Mesendoderm (in vitro differentiated cells): ENCODE measurements at regions not wholly inside any gene's neighbourhood (a gene's known extent, or its start where the extent isn't known, plus 50 kb on each side); places are given as distances from the start of the nearest gene placed in this dataset.

ENCODE experiments used
- DNase-seq: peaks from one replicate; pipeline ENCODE4 v3.0.0; 2013
- H2AK5ac ChIP-seq: 2 replicates; pipeline ENCODE4 v1.6.1; 2013; ENCODE audit warnings: low read length, inconsistent platforms
- H2BK120ac ChIP-seq: 2 replicates; pipeline ENCODE4 v1.6.1; 2013; ENCODE audit warnings: low read depth, mild to moderate bottlenecking, low read length, moderate library complexity, mixed read lengths
- H2BK15ac ChIP-seq: replicated peaks from 2 replicates; pipeline ENCODE4 v1.6.1; 2013; ENCODE audit warnings: low read depth, mild to moderate bottlenecking, moderate library complexity
- H2BK5ac ChIP-seq: 2 replicates; pipeline ENCODE4 v1.6.1; 2013; ENCODE audit warnings: low read length, inconsistent platforms
- H3K18ac ChIP-seq: 2 replicates; pipeline ENCODE4 v1.6.1; 2013; ENCODE audit warnings: mild to moderate bottlenecking, low read length, mixed read lengths
- H3K23ac ChIP-seq: one replicate; pipeline ENCODE4 v1.6.1; 2013; ENCODE audit warnings: low read length
- H3K27ac ChIP-seq: 2 replicates; pipeline ENCODE4 v1.5.1; 2013; ENCODE audit warnings: low read depth, mild to moderate bottlenecking, inconsistent platforms, low read length, moderate library complexity
- H3K27me3 ChIP-seq: 2 replicates; pipeline ENCODE4 v1.6.1; 2013; ENCODE audit warnings: low read length, control low read depth, mild to moderate bottlenecking, inconsistent platforms; ENCODE audit not compliant: insufficient read depth, poor library complexity
- H3K36me3 ChIP-seq: 2 replicates; pipeline ENCODE4 v1.6.1; 2013; ENCODE audit warnings: low read length, inconsistent platforms; ENCODE audit not compliant: control insufficient read depth, insufficient read depth
- H3K4ac ChIP-seq: one replicate; pipeline ENCODE4 v1.6.1; 2013; ENCODE audit warnings: low read depth, mild to moderate bottlenecking, low read length, moderate library complexity
- H3K4me1 ChIP-seq: 2 replicates; pipeline ENCODE4 v1.6.1; 2013; ENCODE audit warnings: low read depth, low read length, inconsistent platforms; ENCODE audit not compliant: control insufficient read depth
- H3K4me2 ChIP-seq: 2 replicates; pipeline ENCODE4 v1.6.1; 2013; ENCODE audit warnings: low read length
- H3K4me3 ChIP-seq: 2 replicates; pipeline ENCODE4 v1.5.1; 2013; ENCODE audit warnings: mild to moderate bottlenecking, low read length
- H3K56ac ChIP-seq: one replicate; pipeline ENCODE4 v1.6.1; 2013; ENCODE audit warnings: low read length
- H3K79me1 ChIP-seq: 2 replicates; pipeline ENCODE4 v1.6.1; 2013; ENCODE audit warnings: low read length, inconsistent platforms
- H3K79me2 ChIP-seq: 2 replicates; pipeline ENCODE4 v1.6.1; 2013; ENCODE audit warnings: mild to moderate bottlenecking, low read length; ENCODE audit not compliant: control insufficient read depth, insufficient read depth
- H3K9ac ChIP-seq: 2 replicates; pipeline ENCODE4 v1.6.1; 2013; ENCODE audit warnings: low read length, inconsistent platforms
- H4K5ac ChIP-seq: one replicate; pipeline ENCODE4 v1.6.1; 2013; ENCODE audit warnings: low read length
- H4K8ac ChIP-seq: one replicate; pipeline ENCODE4 v1.6.1; 2013; ENCODE audit warnings: low read depth, mild to moderate bottlenecking, control low read depth, low read length, moderate library complexity
- WGBS: extraction: QIAGEN DNeasy Blood & Tissue Kit; methylation state at CpG from one replicate; pipeline ENCODE4 v1.1.7; 2013; ENCODE audit warnings: low lambda C conversion rate, missing lambda C conversion rate; ENCODE audit not compliant: insufficient coverage; ENCODE audit errors: extremely low coverage; 5-methylcytosine and 5-hydroxymethylcytosine counted together

DNA sequence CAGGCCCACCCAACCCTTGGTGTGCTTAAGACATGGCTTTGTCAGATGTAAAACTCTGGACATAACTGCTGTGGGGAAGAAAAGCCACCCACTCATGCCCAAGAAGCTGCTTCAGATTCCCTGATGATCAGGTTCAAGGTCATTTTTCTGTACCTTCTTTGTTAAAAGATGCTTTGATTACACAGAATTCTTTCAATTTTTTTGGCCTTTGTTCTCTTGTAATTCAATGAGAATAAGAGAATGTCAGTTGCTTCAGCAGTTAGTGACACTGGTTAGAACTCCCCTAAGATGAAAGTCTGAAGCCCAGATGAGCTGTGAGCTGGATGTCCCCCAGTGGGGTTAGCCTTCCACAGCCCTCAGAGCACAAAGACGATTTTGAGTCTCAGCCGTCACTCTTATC is 152.7 kb downstream of the CHRM3 start:
- Histone ChIP-seq H4K5ac (no peak overlapping the region), H3K27me3 (no peaks in the 10 kb centered on the region), H2BK120ac (no peak overlapping the region), H3K9ac (no peak overlapping the region), H2AK5ac (no peak overlapping the region), H3K79me2 (no peaks in the 10 kb centered on the region), H4K8ac (no peak overlapping the region), H3K56ac (no peak overlapping the region), H3K79me1 (no peaks in the 10 kb centered on the region), H3K4me3 (no peak overlapping the region), H3K4ac (no peak overlapping the region), H3K4me2 (no peak overlapping the region), H3K18ac (no peak overlapping the region), H3K4me1 (no peaks in the 10 kb centered on the region), H2BK15ac (no peak overlapping the region), H3K36me3 (no peaks in the 10 kb centered on the region), H3K23ac (no peak overlapping the region), H3K27ac (no peak overlapping the region), H2BK5ac (no peak overlapping the region)
- WGBS, result no CpG with 5 or more reads among the region's 2 CpGs
- DNase-seq, result no peak

DNA sequence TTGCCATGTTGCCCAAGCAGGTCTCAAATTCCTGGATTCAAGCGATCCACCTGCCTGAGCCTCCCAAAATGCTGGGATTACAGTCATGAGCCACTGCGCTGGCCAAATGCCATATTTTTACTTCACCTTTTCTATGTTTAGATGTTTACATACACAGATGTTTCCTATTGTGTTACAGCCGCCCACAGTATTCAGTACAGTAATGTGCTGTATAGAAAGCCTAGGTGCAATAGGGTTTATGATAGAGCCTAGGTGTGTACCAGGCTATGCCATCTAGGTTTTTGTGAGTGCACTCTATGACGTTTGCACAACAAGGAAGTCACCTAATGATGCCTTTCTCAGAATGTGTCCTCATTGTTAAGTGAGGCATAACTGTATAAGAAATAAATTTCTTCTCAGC is 153.4 kb downstream of the CHRM3 start:
- Histone ChIP-seq H3K4me2 (no peak overlapping the region), H3K56ac (no peak overlapping the region), H3K4ac (no peak overlapping the region), H2AK5ac (no peak overlapping the region), H3K27ac (no peak overlapping the region), H3K9ac (no peak overlapping the region), H4K5ac (no peak overlapping the region), H3K18ac (no peak overlapping the region), H2BK120ac (no peak overlapping the region), H2BK5ac (no peak overlapping the region), H3K4me3 (no peak overlapping the region), H3K4me1 (no peaks in the 10 kb centered on the region), H3K36me3 (no peaks in the 10 kb centered on the region), H4K8ac (no peak overlapping the region), H3K79me2 (no peaks in the 10 kb centered on the region), H3K23ac (no peak overlapping the region), H3K27me3 (no peaks in the 10 kb centered on the region), H3K79me1 (no peaks in the 10 kb centered on the region), H2BK15ac (no peak overlapping the region)
- WGBS, result no CpG with 5 or more reads among the region's 4 CpGs
- no peak for DNase-seq

DNA sequence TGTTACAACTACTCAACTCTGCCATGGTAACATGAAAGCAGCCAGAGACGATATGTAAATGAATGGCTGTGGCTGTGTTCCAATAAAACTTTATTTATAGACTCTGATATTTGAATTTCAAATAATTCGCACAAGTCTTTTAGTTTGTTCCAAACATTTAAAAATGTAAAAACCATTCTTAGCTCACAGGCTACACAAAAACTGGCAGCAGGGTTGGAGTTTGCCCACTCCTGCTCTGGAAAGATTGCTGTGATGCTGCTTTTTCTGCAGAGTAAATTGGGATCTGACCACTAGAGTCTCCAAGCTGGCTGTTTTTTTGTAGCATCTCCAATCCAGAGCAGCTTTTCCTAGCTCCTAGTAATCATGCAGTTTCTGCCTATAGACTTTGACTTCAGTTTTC is 157.5 kb downstream of the CHRM3 start:
- Histone ChIP-seq H4K5ac (no peak overlapping the region), H3K4me1 (no peaks in the 10 kb centered on the region), H2BK120ac (no peak overlapping the region), H3K79me2 (no peaks in the 10 kb centered on the region), H3K4ac (no peak overlapping the region), H3K4me3 (no peak overlapping the region), H3K79me1 (no peaks in the 10 kb centered on the region), H4K8ac (no peak overlapping the region), H3K18ac (no peak overlapping the region), H3K27me3 (no peaks in the 10 kb centered on the region), H3K9ac (no peak overlapping the region), H3K23ac (no peak overlapping the region), H3K27ac (no peak overlapping the region), H2BK5ac (no peak overlapping the region), H3K56ac (no peak overlapping the region), H3K4me2 (no peak overlapping the region), H2AK5ac (no peak overlapping the region), H2BK15ac (no peak overlapping the region), H3K36me3 (no peaks in the 10 kb centered on the region)
- no peak for DNase-seq
- WGBS, result no CpG with 5 or more reads among the region's 2 CpGs

DNA sequence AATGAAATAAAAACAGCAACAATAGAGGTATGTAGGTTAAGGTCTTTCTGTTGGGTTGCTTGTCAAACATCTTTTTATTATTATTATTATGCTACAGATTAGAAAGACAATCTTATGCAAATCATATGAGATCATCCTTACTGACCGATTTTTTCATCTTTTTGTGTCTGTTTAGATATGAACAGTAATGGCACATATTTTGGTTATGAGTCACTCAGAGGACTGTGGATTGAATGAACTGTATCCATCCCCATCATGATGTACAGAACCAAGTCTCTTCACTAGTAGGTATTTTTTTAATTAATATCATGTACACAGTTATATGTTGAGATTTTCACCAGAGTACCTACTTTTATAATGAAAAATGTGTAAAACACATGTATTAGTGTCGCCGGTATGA is 159.1 kb downstream of the CHRM3 start:
- no peak for DNase-seq
- Histone ChIP-seq H2AK5ac (no peak overlapping the region), H3K4me2 (no peak overlapping the region), H3K4me3 (no peak overlapping the region), H3K18ac (no peak overlapping the region), H2BK120ac (no peak overlapping the region), H3K9ac (no peak overlapping the region), H3K79me2 (no peaks in the 10 kb centered on the region), H2BK5ac (no peak overlapping the region), H3K27me3 (no peaks in the 10 kb centered on the region), H4K5ac (no peak overlapping the region), H4K8ac (no peak overlapping the region), H3K4me1 (no peaks in the 10 kb centered on the region), H2BK15ac (no peak overlapping the region), H3K27ac (no peak overlapping the region), H3K23ac (no peak overlapping the region), H3K79me1 (no peaks in the 10 kb centered on the region), H3K4ac (no peak overlapping the region), H3K36me3 (no peaks in the 10 kb centered on the region), H3K56ac (no peak overlapping the region)
- no CpG with 5 or more reads among the region's 3 CpGs for whole genome bisulfite sequencing

DNA sequence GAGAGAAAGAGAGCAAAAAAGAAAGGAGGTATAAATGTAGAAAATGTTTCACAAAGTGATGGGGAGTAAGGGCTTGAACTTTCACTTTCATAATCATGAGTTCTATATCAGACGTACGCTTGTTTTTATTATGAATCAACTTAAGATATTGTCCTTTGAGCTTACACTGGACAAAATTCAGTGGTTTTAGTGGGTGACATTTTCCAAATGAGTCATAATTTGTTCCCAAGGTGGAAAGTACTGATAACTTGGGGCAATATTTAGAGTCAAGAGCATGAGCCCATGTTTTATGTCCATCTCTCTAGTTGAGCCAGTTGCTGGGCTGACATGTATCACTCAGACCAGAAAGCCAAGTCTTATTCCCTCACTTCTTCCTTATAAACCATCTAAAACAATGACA is 161.6 kb downstream of the CHRM3 start:
- H4K5ac ChIP-seq, result no peak overlapping the region
- no peak overlapping the region for H4K8ac ChIP-seq
- no peaks in the 10 kb centered on the region for H3K79me2 ChIP-seq
- no peak overlapping the region for H3K4me3 ChIP-seq
- H3K23ac ChIP-seq, result no peak overlapping the region
- H3K4ac ChIP-seq, result no peak overlapping the region
- WGBS, result no CpG with 5 or more reads among the region's 2 CpGs
- no peaks in the 10 kb centered on the region for H3K36me3 ChIP-seq
- no peaks in the 10 kb centered on the region for H3K79me1 ChIP-seq
- H3K27me3 ChIP-seq, result no peaks in the 10 kb centered on the region
- no peaks in the 10 kb centered on the region for H3K4me1 ChIP-seq
- no peak overlapping the region for H2BK15ac ChIP-seq
- H3K9ac ChIP-seq, result no peak overlapping the region
- H3K27ac ChIP-seq, result no peak overlapping the region
- H2BK120ac ChIP-seq, result no peak overlapping the region
- no peak for DNase-seq
- no peak overlapping the region for H3K56ac ChIP-seq
- no peak overlapping the region for H3K18ac ChIP-seq
- no peak overlapping the region for H3K4me2 ChIP-seq
- H2AK5ac ChIP-seq, result no peak overlapping the region
- no peak overlapping the region for H2BK5ac ChIP-seq

DNA sequence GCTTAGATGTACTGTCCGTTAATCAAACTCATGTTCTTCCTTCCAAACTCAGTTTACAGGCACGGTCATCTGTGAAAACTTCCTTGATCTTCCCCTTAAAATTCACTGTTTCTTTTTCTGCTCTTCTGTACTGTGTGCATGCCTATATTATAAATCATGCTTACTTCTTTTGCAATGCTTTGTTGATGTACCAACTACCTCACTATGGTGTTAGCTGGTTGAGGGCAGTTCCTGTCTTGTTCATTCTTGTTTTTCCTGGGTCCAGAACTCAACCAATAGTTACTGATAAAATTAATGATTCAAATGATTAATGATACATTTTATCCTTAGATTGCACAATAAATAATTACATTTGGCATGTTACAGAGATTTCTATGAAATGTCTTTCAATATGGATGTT is 163.8 kb downstream of the CHRM3 start:
- no peak for DNase-seq
- H2BK15ac ChIP-seq, result no peak overlapping the region
- no peak overlapping the region for H3K56ac ChIP-seq
- H4K8ac ChIP-seq, result no peak overlapping the region
- no peaks in the 10 kb centered on the region for H3K4me1 ChIP-seq
- H2BK120ac ChIP-seq, result no peak overlapping the region
- H3K36me3 ChIP-seq, result no peaks in the 10 kb centered on the region
- no peak overlapping the region for H2AK5ac ChIP-seq
- no peak overlapping the region for H3K27ac ChIP-seq
- no peaks in the 10 kb centered on the region for H3K79me1 ChIP-seq
- H3K9ac ChIP-seq, result no peak overlapping the region
- no peaks in the 10 kb centered on the region for H3K27me3 ChIP-seq
- no peak overlapping the region for H3K4me2 ChIP-seq
- no peak overlapping the region for H3K4me3 ChIP-seq
- H2BK5ac ChIP-seq, result no peak overlapping the region
- no peak overlapping the region for H3K23ac ChIP-seq
- H3K18ac ChIP-seq, result no peak overlapping the region
- no peak overlapping the region for H3K4ac ChIP-seq
- H4K5ac ChIP-seq, result no peak overlapping the region
- WGBS, result no CpG with 5 or more reads among the region's 2 CpGs
- no peaks in the 10 kb centered on the region for H3K79me2 ChIP-seq
